Endothelial cell (in vitro differentiated cells): ENCODE measurements at regions not wholly inside any gene's neighbourhood (a gene's known extent, or its start where the extent isn't known, plus 50 kb on each side); places are given as distances from the start of the nearest gene placed in this dataset.

Experiments
- DNase-seq: peaks from one replicate; pipeline ENCODE4 v3.0.0; 2021; ENCODE audit warnings: low spot score
- H3K27ac Mint-ChIP-seq: one replicate; pipeline ENCODE4 v1.8.0; 2021; ENCODE audit warnings: mixed read lengths, inconsistent platforms; ENCODE audit not compliant: unreplicated experiment
- H3K27me3 Mint-ChIP-seq: one replicate; pipeline ENCODE4 v1.8.0; 2021; ENCODE audit warnings: mild to moderate bottlenecking, moderate library complexity, mixed read lengths, inconsistent platforms; ENCODE audit not compliant: unreplicated experiment
- H3K36me3 Mint-ChIP-seq: one replicate; pipeline ENCODE4 v1.8.0; 2021; ENCODE audit warnings: mild to moderate bottlenecking, low read depth, mixed read lengths, inconsistent platforms; ENCODE audit not compliant: unreplicated experiment
- H3K4me1 Mint-ChIP-seq: one replicate; pipeline ENCODE4 v1.8.0; 2021; ENCODE audit warnings: mild to moderate bottlenecking, mixed read lengths, inconsistent platforms; ENCODE audit not compliant: unreplicated experiment
- H3K4me3 Mint-ChIP-seq: one replicate; pipeline ENCODE4 v1.8.0; 2021; ENCODE audit warnings: mild to moderate bottlenecking, mixed read lengths, inconsistent platforms; ENCODE audit not compliant: unreplicated experiment
- H3K9me3 Mint-ChIP-seq: one replicate; pipeline ENCODE4 v1.8.0; 2021; ENCODE audit warnings: mixed read lengths, inconsistent platforms; ENCODE audit not compliant: unreplicated experiment
- TF ChIP-seq, protein P1 (sequence below): fragments of 200-600 bp; sonication (generic); IDR thresholded peaks from one replicate; pipeline ENCODE4 v1.5.0; 2021; ENCODE audit warnings: antibody characterized with exemption; ENCODE audit not compliant: unreplicated experiment

- Mint-ChIP-seq H3K4me1 (no peaks in the 10 kb centered on the region), H3K27me3 (peaks cover 4% of the 10 kb centered on the region), H3K36me3 (peaks cover 3% of the 10 kb centered on the region), H3K9me3 (no peaks in the 10 kb centered on the region), H3K27ac (no peak overlapping the region), H3K4me3 (no peak overlapping the region)
- no peak for DNase-seq
- TF ChIP-seq, protein P1, sequence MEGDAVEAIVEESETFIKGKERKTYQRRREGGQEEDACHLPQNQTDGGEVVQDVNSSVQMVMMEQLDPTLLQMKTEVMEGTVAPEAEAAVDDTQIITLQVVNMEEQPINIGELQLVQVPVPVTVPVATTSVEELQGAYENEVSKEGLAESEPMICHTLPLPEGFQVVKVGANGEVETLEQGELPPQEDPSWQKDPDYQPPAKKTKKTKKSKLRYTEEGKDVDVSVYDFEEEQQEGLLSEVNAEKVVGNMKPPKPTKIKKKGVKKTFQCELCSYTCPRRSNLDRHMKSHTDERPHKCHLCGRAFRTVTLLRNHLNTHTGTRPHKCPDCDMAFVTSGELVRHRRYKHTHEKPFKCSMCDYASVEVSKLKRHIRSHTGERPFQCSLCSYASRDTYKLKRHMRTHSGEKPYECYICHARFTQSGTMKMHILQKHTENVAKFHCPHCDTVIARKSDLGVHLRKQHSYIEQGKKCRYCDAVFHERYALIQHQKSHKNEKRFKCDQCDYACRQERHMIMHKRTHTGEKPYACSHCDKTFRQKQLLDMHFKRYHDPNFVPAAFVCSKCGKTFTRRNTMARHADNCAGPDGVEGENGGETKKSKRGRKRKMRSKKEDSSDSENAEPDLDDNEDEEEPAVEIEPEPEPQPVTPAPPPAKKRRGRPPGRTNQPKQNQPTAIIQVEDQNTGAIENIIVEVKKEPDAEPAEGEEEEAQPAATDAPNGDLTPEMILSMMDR = no peak
These were observed 132.1 kb upstream of the MAP3K1 start for GRCh38 chr5:56683281-56683680.

GRCh38 chr5:56681346-56681745 lies 134.0 kb upstream of the MAP3K1 start:
- Mint-ChIP-seq H3K27me3 (peaks cover 4% of the 10 kb centered on the region), H3K9me3 (no peaks in the 10 kb centered on the region), H3K36me3 (peaks cover 3% of the 10 kb centered on the region), H3K4me3 (no peak overlapping the region), H3K27ac (no peak overlapping the region), H3K4me1 (no peaks in the 10 kb centered on the region)
- TF ChIP-seq, protein P1 = no peak
- DNase-seq = no peak

GRCh38 chr5:56680731-56681130 lies 134.6 kb upstream of the MAP3K1 start:
- Mint-ChIP-seq H3K4me3 (no peak overlapping the region), H3K4me1 (no peaks in the 10 kb centered on the region), H3K36me3 (peaks cover 3% of the 10 kb centered on the region), H3K27me3 (peaks cover 4% of the 10 kb centered on the region), H3K27ac (no peak overlapping the region), H3K9me3 (no peaks in the 10 kb centered on the region)
- TF ChIP-seq, protein P1 = no peak
- no peak for DNase-seq

DNA sequence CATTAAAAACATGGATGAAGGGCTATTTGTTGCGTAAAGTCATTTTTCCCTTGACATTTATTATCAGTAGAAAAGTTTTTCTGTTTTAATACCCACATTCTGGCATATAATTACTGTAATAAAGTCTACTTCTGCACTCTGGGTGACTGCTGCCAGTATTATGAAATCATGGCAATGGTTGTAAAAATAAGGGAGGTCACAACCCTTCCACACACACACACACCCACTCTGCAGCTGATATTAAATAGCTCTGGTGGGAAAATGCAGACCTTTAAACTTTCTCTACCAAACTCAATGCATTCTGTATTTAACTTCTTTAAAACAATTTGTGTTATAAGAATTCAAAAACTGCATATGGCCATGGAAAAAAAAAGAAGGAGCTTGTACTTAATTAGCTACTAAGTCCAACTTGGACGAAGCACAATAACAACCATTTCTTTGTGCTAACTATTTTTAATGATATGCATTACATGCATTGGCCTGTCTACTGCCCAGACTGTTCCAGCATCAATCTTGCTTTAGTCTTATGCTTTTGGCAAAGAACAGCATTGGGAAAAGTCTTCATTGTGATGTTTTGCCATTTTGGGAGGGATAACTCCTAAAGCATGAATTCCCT lies 137.6 kb upstream of the MAP3K1 start:
- H3K27ac Mint-ChIP-seq = no peak overlapping the region
- H3K36me3 Mint-ChIP-seq = no peaks in the 10 kb centered on the region
- peaks cover 5% of the 10 kb centered on the region for H3K27me3 Mint-ChIP-seq
- H3K4me1 Mint-ChIP-seq = no peaks in the 10 kb centered on the region
- TF ChIP-seq, protein P1 = no peak
- H3K9me3 Mint-ChIP-seq = no peaks in the 10 kb centered on the region
- H3K4me3 Mint-ChIP-seq = no peak overlapping the region
- DNase-seq = no peak

DNA sequence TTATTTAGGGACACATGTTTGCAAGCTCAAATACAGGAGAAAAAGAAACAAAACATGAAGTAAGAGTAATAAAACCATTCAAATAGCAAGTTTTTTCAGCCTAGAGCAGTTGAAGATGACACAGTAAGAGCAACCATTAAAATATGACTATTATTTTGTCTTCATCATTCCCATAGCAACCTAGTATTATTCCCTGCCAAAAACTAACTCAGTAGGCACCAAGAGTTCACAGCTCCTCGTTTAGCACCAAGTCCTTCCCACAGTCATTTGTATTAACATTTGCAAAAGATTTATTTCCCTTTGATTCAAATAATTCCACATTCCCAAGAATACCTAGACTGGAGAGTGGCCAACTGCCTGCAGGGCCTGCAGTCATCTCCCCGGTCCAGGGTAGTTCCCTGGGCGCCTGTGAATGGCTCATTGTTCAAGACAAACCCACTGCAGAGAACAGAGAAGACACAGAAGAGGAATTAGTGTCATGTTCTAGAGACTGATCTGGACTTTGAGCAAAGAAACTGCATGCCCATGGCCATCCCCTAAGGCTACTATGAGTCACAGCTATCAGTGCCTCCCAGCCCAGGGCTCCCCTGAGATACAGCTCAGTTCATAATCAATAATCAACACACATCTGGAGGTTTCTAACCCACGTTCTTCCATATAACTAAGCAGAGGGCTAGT lies 139.1 kb upstream of the MAP3K1 start:
- no peaks in the 10 kb centered on the region for H3K9me3 Mint-ChIP-seq
- H3K27ac Mint-ChIP-seq = no peak overlapping the region
- TF ChIP-seq, protein P1 = no peak

More for the DNA sequence above, 139.1 kb upstream of the MAP3K1 start:
- no peak for DNase-seq
- H3K36me3 Mint-ChIP-seq = no peaks in the 10 kb centered on the region
- peaks cover 5% of the 10 kb centered on the region for H3K27me3 Mint-ChIP-seq
- no peaks in the 10 kb centered on the region for H3K4me1 Mint-ChIP-seq
- no peak overlapping the region for H3K4me3 Mint-ChIP-seq
